ENCODE measurements at regions not wholly inside any gene's neighbourhood (a gene's known extent, or its start where the extent isn't known, plus 50 kb on each side); places are given as distances from the start of the nearest gene placed in this dataset.

DNA sequence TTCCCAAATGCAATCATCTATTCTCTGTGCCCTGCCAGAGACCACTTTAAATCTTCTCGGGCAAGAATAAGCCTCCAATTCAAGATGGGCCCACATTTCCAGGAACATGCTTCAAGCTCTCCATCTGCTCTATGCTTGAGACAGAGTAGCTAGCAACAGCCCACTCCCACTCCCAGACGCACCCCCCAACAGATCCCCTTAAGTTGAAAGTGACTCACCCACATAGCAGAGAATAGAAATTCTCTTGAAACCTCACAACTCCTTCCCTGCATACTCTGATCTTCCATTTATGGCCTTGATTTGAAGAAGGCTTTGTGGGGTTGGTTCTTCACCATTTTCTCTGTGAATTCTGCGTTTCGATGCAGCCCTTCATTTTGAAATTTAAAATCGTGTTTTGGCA lies 604.0 kb downstream of the INHBA start:
- TF ChIP-seq, protein P1, sequence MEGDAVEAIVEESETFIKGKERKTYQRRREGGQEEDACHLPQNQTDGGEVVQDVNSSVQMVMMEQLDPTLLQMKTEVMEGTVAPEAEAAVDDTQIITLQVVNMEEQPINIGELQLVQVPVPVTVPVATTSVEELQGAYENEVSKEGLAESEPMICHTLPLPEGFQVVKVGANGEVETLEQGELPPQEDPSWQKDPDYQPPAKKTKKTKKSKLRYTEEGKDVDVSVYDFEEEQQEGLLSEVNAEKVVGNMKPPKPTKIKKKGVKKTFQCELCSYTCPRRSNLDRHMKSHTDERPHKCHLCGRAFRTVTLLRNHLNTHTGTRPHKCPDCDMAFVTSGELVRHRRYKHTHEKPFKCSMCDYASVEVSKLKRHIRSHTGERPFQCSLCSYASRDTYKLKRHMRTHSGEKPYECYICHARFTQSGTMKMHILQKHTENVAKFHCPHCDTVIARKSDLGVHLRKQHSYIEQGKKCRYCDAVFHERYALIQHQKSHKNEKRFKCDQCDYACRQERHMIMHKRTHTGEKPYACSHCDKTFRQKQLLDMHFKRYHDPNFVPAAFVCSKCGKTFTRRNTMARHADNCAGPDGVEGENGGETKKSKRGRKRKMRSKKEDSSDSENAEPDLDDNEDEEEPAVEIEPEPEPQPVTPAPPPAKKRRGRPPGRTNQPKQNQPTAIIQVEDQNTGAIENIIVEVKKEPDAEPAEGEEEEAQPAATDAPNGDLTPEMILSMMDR (IDR thresholded peaks at IDR 0.05 in 2 of 3, conservative IDR thresholded peaks at IDR 0.05 in 1 of 3; ENCODE audit: control insufficient read depth in 2 of 3, extremely low read depth in 1 of 3, insufficient read depth in 1 of 3, low read depth in 3 of 3, low read length in 3 of 3): no peak
- no peak for TF ChIP-seq YY1 (IDR thresholded peaks at IDR 0.05; ENCODE audit: low read depth, low read length)
- no peak for TF ChIP-seq TAF1 (IDR thresholded peaks at IDR 0.05; ENCODE audit: borderline replicate concordance, low read depth, low read length)
- no peak for TF ChIP-seq TBL1XR1 (IDR thresholded peaks at IDR 0.05; ENCODE audit: low read depth, low read length)
- no peak for TF ChIP-seq RCOR1 (conservative IDR thresholded peaks at IDR 0.05; ENCODE audit: low read depth, low read length)
- TF ChIP-seq MXI1 (IDR thresholded peaks at IDR 0.05; ENCODE audit: low read depth, low read length): no peak
- no peak for TF ChIP-seq POLR2A (IDR thresholded peaks at IDR 0.05; ENCODE audit: low read depth, low read length)
- no peak for TF ChIP-seq CEBPB (IDR thresholded peaks at IDR 0.05; ENCODE audit: borderline replicate concordance in 1 of 2, low read depth in 2 of 2, low read length in 2 of 2)
- TF ChIP-seq ASH2L (IDR thresholded peaks at IDR 0.05; ENCODE audit: borderline replicate concordance, low read depth): no peak
- no peak for TF ChIP-seq NFIC (IDR thresholded peaks at IDR 0.05; ENCODE audit: low read depth, low read length)
- TF ChIP-seq EZH2 (IDR thresholded peaks at IDR 0.05; ENCODE audit: borderline replicate concordance, control insufficient read depth, low read depth, low read length): no peak
- no peak for TF ChIP-seq TARDBP (IDR thresholded peaks at IDR 0.05; ENCODE audit: borderline replicate concordance)
- TF ChIP-seq SMAD1 (IDR thresholded peaks at IDR 0.05; ENCODE audit: low read depth, partially characterized antibody): no peak
- TF ChIP-seq, protein P2, sequence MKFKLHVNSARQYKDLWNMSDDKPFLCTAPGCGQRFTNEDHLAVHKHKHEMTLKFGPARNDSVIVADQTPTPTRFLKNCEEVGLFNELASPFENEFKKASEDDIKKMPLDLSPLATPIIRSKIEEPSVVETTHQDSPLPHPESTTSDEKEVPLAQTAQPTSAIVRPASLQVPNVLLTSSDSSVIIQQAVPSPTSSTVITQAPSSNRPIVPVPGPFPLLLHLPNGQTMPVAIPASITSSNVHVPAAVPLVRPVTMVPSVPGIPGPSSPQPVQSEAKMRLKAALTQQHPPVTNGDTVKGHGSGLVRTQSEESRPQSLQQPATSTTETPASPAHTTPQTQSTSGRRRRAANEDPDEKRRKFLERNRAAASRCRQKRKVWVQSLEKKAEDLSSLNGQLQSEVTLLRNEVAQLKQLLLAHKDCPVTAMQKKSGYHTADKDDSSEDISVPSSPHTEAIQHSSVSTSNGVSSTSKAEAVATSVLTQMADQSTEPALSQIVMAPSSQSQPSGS (IDR thresholded peaks at IDR 0.05; ENCODE audit: low read length): no peak

All from GM12878 (cell line).